ENCODE measurements at regions not wholly inside any gene's neighbourhood (a gene's known extent, or its start where the extent isn't known, plus 50 kb on each side); places are given as distances from the start of the nearest gene placed in this dataset.

GRCh38 chr4:129429581-129430320 lies 333.8 kb downstream of the C4orf33 start:
- TF ChIP-seq EZH2 (IDR thresholded peaks at IDR 0.05; ENCODE audit: insufficient read depth, poor library complexity, severe bottlenecking) (no peak), EZH2phosphoT487 (IDR thresholded peaks at IDR 0.05; ENCODE audit: insufficient read depth, low read depth) (no peak)

All from GM23248 (cell line).